Endometrial microvascular endothelial cells (primary cell): ENCODE measurements at regions not wholly inside any gene's neighbourhood (a gene's known extent, or its start where the extent isn't known, plus 50 kb on each side); places are given as distances from the start of the nearest gene placed in this dataset.
"Not testable (repeated sequence)": the region's sequence is repeated elsewhere in the genome, so short reads cannot be mapped to it uniquely, and the experiment has no call there.

Experiments used
- in situ Hi-C: cut with HindIII; loops from 2 replicates; pipeline ENCODE4 v1.10.0; 2017; ENCODE audit warnings: low sequenced_read_pairs, low pct_unique_long_range_greater_than_20kb; ENCODE audit errors: inconsistent ontology term

DNA sequence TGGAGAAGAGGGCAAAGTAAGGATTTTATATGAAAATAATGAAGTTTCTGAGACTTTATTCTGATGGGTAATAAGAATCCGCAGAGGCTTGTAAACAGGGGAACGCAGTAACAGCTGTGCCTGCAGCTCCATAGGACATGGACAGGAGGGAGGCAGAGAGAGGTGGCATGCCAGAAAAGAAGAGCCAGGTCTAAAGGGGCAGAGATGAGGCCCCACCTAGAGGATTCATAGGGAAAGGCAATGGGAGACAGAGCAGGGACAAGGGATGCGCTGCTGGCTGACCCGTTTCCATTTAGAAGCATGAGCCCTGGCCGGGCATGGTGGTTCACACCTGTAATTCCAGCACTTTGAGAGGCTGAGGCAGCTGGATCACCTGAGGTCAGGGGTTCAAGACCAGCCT is 340.3 kb upstream of the CDH5 start:
- in situ Hi-C loops = no loop called here

DNA sequence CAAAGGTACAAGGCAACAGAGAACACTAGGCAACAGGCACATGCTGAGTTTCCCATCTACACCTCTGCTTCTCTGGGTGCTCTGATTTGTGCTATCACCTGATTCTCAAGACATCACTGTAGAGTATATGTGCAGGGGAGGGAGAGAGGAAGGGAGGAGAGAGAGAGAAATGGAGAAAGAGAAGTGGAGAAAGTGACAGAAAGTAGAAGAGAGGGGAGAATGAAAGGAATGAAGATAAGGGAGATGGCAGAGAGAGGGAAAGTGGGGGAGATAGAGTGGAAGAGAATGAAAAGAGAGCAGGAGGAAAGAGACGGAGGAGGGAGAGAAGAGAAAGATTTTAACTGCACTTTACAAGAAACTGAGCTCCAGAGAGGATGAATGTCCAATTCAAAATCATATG is 340.7 kb upstream of the CDH5 start:
- in situ Hi-C loops = no loop called here

DNA sequence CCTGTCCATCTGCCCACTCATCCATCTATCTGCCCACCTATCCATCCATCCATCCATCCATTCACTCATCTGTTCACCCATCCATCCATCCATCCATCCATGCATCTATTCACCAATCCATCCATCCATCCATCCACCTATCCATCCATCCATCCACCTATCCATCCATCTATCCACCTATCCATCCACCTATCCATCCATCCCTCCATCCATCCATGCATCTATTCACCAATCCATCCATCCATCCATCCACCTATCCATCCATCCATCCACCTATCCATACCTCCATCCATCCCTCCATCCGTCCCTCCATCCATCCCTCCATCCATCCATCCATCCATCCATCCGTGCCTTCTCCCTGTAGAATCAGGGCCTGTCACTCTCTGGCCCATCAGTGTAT is 341.9 kb upstream of the CDH5 start:
- in situ Hi-C loops = not testable (repeated sequence)

DNA sequence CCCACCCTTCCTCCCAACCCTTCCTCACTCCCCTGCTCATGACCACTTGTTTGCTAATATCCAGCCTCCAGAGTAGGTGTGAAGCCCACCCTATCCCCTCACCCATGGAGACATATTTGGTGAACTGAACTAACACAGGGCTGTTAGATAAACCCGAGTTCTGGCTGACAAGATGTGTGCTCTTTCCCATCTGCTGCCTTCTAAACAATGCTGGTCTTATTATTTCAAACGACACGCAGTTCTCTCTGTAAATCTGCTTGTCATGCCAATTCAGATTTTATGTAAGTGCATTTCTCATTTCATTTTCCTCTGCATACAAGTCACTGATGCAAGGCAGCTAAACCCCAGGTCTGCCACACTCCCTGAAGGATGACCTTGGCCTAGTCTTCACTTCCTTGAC is 343.0 kb upstream of the CDH5 start:
- in situ Hi-C loops = no loop called here

DNA sequence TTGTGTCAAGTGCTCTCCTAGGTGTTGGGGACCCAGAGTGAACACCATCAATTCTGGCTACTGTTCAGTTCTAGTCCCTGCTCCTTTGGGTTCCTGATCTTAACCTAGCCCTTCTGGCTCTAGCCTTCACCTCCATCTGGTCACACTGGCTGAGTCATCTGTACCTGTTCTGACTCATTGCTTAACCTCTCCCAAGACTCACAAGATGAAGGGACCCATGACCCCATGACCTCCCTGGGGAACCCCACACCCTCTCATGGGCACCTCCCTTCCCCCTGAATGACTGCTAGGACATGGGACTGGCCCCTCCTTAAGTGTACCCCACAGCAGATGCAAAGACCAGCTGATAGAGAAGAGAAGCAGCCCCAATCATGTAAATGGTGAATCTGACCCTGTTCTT is 345.8 kb upstream of the CDH5 start:
- in situ Hi-C loops = no loop called here

DNA sequence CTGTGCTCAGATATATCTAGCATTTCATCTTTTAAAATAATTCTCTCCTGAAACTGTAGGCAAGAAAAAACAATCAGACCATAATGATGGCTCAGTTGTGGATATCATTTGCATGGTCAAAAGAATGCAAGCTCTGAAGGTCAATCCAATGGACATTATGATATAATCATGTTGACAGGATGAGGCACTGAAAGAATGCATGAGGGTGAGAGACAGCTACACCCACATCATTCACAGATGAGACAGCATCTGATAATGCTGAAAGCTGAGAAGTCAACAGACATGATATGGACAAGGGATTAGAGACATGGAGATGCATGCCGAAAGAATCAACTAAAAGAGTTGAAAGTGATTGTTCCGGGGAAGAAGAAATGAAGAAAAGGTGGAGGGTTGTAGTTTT is 346.4 kb upstream of the CDH5 start:
- in situ Hi-C loops = no loop called here

DNA sequence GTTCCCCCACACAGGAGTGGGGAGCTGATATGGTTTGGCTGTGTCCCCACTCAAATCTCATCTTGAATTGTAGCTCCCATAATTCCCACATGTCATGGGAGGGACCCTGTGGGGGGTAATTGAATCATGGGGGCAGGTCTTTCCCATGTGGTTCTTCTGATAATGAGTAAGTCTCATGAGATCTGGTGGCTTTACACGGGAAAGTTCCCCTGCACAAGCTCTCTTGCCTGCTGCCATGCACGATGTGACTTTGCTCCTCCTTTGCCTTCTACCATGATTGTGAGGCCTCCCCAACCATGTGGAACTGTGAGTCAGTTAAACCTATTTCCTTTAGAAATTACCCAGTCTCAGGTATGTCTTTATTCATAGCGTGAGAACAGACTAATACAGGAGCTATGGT is 347.0 kb upstream of the CDH5 start:
- in situ Hi-C loops = not testable (repeated sequence)

DNA sequence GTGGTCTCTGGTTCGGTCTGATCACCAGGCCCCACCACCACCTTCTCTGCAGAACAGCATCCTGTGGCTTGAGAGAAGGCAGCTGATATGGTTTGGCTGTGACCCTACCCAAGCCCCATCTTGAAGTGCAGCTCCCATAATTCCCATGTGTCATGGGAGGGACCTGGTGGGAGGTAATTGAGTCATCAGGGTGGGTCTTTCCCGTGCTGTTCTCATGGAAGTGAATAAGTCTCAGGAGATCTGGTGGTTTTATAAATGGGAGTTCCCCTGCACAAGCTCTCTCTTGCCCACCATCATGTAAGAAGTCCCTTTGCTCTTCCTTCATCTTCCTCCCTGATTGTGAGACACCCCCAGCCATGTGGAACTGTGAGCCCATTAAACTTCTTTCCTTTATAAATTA is 352.3 kb upstream of the CDH5 start:
- in situ Hi-C loops = no loop called here

DNA sequence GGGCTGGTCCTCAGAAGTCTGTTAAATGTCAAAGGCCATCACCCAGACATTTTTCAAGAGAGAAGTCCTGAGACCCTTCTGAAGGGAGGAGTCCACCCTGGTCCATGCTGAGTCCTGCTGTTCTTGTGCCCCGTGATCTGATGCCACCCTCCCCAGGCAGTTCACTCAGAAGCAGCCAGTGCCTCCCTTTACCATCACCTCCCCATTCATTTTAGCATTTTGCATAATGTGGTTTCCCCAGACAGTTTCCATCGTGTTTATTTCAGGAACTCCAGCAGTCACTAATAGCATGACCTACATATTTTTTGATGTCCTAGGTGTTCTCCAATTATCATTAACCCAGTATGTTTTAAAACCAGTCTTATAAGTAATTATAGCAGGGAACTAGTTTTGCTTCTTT is 353.0 kb upstream of the CDH5 start:
- in situ Hi-C loops = no loop called here

DNA sequence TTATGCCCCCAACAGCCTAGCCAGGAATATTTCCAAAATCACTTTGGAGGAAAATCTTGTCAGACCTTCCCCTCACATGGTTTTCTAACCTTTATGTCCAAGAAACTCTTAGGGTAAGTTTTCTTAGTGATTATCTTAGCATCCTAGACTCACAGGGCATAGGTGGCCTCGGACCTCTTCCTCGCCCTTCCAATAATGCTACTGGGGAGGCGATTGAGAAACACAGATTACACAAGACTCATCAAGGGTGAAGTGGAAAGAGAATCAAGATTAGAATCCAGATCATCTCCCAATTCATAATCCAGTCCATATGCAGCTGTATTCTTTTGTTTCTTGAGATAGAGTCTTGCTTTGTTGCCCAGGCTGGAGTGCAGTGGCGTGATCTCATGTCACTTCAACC is 358.4 kb upstream of the CDH5 start:
- in situ Hi-C loops = no loop called here

DNA sequence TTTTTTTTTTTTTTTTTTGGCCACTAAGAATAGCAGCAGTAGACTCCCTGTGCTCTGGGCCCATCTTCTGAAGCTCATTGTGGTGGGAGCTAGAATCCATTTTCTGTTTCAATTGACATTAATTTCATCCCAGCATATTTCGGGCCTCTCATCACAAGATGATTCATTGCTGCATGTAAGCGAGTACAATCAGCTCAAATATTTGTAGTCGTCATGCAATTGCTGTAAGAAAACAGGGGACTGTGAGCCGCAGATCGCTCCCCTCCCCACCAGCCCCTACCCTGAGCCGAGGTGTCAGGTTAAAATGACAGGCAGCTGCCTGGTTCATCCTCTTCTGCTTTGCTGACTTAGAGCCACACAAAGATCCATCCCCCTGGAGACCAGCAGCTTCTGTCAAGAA is 358.8 kb upstream of the CDH5 start:
- in situ Hi-C loops = no loop called here

DNA sequence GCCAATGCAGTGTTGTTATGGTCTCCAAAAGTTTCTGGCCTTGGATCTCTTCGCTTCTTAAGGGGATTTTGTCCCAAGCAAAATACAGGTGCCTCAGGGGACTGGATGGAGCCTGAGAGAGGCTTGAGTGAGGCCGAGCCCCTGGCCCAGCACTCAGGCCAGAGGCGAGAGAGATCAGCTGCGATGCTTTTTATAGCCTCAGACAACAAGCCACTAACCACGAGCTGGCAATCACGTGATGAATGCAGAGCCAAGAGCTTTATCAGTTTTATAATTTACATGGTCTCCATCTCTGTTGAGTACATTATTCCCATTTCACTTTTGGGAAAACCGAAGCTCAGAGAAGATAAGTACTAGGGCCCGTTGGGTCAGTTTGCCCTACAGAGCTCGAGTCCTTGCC is 360.0 kb upstream of the CDH5 start:
- in situ Hi-C loops = no loop called here

DNA sequence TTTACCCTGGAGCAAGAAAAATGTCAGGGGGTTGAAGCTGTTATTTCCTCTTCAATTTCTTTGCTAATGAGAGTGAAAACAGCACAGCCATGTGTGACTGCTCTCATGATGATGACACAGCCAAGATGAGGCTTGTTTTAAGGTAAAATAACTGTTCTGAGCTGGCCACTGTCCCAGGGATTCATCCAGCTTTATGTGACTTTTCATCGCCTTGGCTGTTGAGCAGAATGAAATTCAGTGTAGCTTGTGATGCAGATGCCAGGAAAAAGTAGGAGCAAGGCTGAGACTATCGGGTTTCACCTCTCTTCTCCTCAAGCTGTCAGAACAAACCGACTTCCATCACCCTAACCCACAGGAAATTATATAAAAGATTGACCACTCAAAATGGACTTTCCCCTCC is 361.8 kb upstream of the CDH5 start:
- in situ Hi-C loops = no loop called here

DNA sequence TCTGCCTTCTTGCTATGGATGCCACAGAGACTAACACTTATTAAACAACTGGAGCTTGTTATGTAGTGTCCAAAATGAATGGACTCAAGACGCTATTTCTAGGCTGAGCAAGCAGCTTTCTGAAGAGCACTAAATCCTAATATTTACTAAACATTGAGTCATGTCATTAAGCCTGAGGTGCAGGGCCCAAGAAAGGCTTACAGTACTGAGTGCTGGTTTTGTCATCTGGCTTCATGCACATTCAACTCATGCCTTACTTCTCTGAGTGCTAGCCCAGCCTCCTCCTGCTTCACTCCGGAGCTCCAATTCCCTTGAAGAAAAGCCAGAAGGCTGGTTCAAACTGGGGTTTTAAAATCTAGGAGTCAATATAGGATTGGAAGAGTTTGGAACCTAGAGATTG is 363.3 kb upstream of the CDH5 start:
- in situ Hi-C loops = no loop called here

DNA sequence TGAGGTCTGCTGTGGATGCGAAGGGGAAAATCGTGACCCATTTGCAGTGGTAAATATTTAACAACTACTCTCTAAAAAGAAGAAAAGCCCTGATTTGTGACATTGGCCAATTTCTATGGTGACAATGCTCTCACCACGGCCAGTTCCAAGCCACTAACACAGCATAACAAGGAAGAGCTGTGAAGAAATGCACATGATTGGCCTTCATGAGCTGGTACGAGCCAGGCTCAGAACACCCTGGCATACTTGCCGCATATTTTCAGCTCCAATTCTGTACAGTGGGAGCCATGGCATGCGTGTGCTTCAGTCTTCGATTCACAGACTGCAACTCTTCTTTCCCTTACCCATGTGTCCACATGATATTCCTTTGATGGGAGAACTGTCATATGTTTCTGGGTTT is 363.9 kb upstream of the CDH5 start:
- in situ Hi-C loops = no loop called here

DNA sequence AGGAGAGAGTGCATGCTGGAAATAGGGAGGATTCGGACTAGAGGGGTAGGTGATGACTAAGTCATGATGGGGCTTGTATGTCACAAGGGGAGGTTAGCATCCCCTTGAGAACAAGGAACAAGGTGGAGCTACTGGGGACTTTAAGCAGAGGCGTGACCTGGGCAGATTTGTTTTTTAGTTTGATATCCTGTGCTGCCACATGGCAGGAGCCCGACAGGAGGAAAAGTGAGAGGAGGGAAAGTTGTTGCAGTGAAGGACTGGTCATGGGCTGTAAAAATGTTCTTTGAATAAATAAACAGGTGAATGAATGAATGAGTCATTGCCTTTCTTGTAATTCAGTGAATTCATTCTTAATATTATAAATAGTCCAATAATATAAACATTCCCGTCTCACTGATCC is 365.1 kb upstream of the CDH5 start:
- in situ Hi-C loops = no loop called here

DNA sequence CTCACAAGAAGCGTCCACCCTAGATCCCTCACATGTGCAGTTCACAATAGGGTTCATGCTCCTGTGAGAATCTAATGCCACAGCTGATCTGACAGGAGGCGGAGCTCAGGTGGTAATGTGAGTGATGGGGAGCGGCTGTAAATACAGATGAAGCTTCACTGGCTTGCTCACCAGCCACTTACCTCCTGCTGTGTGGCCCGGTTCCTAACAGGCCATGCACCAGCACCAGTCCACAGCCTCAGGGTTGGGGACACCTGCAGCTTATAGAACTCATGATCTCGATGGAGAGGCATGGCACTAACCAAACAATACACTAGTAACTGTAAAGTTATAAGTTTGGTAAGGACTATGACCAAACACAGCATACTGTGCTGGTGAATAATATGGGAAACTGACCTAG is 368.0 kb upstream of the CDH5 start:
- in situ Hi-C loops = no loop called here

DNA sequence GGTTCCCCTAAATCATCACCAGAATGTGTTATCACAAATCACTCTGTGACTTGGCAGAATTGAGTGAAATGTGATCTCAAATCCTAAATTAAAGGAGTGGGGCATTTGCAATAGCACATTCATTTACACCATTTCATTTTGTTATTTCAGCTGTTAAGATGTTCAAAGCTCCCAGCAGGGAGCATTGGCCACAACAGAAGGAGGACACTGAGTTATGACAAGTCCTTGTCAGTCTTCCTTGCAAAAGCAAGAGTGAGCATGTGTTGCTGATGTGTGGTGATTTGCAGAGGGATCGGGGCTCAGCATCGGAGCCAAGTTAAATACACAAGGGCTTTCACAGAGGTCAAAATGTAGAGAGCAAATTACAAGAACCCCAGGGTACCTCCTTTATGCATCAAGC is 372.2 kb upstream of the CDH5 start:
- in situ Hi-C loops = no loop called here

DNA sequence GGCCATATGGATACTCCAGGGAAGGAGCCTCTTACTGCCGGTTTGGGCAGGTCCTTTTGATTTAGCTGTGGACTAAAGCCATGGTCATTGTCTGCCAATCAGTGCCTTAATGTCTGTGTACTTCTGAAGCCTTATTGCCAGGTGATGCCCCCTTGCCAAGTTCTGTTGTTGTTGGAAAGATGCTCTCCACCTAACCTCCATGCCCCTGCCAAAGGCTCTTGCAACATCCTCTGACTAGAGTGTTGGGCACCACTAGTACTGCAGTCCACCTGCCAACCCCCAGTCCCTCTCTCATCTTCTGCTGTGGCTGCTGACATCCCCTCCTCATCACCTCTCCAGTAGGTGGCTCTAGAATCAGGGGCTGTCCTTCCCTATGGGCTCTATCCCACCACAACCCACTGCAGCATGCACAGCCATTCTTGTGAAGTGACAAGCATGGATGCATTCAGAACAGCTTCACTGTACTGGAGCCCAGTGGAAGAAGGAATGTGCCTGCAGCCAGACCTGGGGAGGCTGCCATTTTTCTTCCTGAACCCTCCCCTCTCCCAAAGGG is 375.3 kb upstream of the CDH5 start:
- in situ Hi-C loops = no loop called here

DNA sequence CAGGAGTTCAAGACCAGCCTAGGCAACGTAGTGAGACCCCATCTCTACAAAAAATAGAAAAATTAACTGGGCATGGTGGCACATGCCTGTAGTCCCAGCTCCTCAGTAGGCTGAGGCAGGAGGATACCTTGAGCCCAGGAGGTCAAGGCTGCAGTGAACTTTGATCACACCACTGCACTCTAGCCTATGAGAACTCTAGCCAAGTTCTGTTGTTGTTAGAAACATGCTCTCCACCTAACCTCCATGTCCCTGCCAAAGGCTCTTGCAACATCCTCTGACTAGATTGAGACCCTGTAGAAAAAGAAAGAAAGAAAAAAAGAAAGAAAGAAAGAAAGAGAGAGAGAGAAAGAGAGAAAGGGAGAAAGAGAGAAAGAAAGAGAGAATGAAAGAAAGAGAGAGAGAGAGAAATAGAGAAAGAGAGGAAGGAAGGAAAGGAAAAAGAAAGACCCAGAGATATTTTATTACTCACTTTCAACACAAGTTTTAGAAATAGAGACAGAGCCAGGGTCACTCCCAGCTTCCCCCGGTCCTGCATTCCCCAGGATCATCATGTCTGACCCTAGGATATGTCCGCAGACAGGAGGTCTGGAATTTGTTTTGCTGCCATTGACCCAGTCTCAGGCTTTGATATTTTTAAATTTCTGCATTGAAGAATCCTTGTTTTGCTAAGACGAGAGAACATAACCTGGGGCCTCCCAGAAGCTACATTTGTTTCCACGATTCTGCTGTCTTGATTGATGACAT is 376.5 kb upstream of the CDH5 start:
- in situ Hi-C loops = no loop called here

DNA sequence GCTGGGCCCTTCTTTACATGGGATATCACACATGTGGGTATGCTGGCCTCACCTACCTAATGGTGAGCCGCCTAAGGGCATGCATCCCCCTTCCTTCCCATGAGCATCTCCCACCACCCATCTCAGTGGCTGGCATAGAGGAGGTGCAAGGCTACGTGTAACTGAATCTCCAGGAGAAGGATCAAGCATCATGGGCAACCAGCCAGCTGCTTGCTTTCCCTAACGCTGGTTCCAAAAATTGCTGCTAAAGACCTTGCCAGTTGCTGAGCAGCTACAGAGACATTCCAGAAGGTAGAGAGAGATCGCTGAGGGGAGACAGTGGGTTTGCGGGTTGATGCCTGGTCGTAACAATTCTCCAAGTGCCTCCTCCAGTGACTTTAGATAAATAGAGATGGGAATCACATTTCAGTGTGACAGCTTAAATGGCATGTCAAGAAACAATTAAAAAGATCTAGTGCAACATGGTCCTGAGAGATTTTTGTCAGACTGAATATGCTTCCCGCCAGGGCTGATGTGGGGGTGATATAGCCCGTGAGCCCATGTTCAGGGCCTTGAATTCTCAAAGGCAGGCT is 378.4 kb upstream of the CDH5 start:
- in situ Hi-C loops = no loop called here
